ENCODE measurements at regions not wholly inside any gene's neighbourhood (a gene's known extent, or its start where the extent isn't known, plus 50 kb on each side); places are given as distances from the start of the nearest gene placed in this dataset.

- TF ChIP-seq POLR2A (IDR thresholded peaks at IDR 0.05; ENCODE audit: low read depth, low read length): no peak
- no peak for TF ChIP-seq POLR2AphosphoS5 (IDR thresholded peaks at IDR 0.05; ENCODE audit: low read depth, low read length)
- TF ChIP-seq TAF1 (IDR thresholded peaks at IDR 0.05; ENCODE audit: low read depth, low read length): no peak
- TF ChIP-seq POU2F2 (IDR thresholded peaks at IDR 0.05; ENCODE audit: low read depth, low read length): no peak
- TF ChIP-seq SPI1 (IDR thresholded peaks at IDR 0.05; ENCODE audit: low read depth, low read length): no peak
- no peak for TF ChIP-seq PAX5 (IDR thresholded peaks at IDR 0.05; ENCODE audit: insufficient read depth, low read length, severe bottlenecking)
These were observed 358.6 kb downstream of the TEX13C start for GRCh38 chrX:125678258-125678657.
